ENCODE measurements at regions not wholly inside any gene's neighbourhood (a gene's known extent, or its start where the extent isn't known, plus 50 kb on each side); places are given as distances from the start of the nearest gene placed in this dataset.

- DNase-seq: no peak
Measured at GRCh38 chr15:31842532-31843195, 187.7 kb upstream of the CHRNA7 start.

GRCh38 chr15:31843426-31844055, 186.8 kb upstream of the CHRNA7 start:
- no peak for DNase-seq

GRCh38 chr15:31845791-31846190, 184.5 kb upstream of the CHRNA7 start:
- DNase-seq: no peak

GRCh38 chr15:31847961-31848360, 182.4 kb upstream of the CHRNA7 start:
- no peak for DNase-seq

- DNase-seq: no peak
Measured at GRCh38 chr15:31848621-31849020, 181.7 kb upstream of the CHRNA7 start.

GRCh38 chr15:31852933-31853799, 177.1 kb upstream of the CHRNA7 start:
- no peak for DNase-seq

GRCh38 chr15:31856581-31856980, 173.7 kb upstream of the CHRNA7 start:
- DNase-seq: no peak

GRCh38 chr15:31857194-31857593, 173.1 kb upstream of the CHRNA7 start:
- no peak for DNase-seq

- no peak for DNase-seq
Measured at GRCh38 chr15:31858026-31858425, 172.3 kb upstream of the CHRNA7 start.

GRCh38 chr15:31866248-31866647, 164.1 kb upstream of the CHRNA7 start:
- DNase-seq: no peak

- DNase-seq: no peak
Measured at GRCh38 chr15:31867536-31868442, 162.5 kb upstream of the CHRNA7 start.

- no peak for DNase-seq
Measured at GRCh38 chr15:31869686-31870307, 160.5 kb upstream of the CHRNA7 start.

- DNase-seq: peak; percentile 90
Measured at GRCh38 chr15:31870328-31871165, 159.8 kb upstream of the CHRNA7 start, which contains the start of gene OTUD7A. TSS of gene OTUD7A (minus strand) at chr15:31870673.

- peak; percentile 44 for DNase-seq
Measured at GRCh38 chr15:31871166-31871886, 159.0 kb upstream of the CHRNA7 start.

- no peak for DNase-seq
Measured at GRCh38 chr15:31871887-31872281, 158.4 kb upstream of the CHRNA7 start.

GRCh38 chr15:31887246-31887645, 143.1 kb upstream of the CHRNA7 start:
- peak; percentile 43 for DNase-seq

GRCh38 chr15:31892513-31892912, 137.8 kb upstream of the CHRNA7 start:
- DNase-seq: no peak

GRCh38 chr15:31893780-31894179, 136.5 kb upstream of the CHRNA7 start:
- DNase-seq: no peak

GRCh38 chr15:31897746-31898145, 132.6 kb upstream of the CHRNA7 start:
- DNase-seq: no peak

- no peak for DNase-seq
Measured at GRCh38 chr15:31901501-31901900, 128.8 kb upstream of the CHRNA7 start.

- DNase-seq: no peak
Measured at GRCh38 chr15:31905054-31905453, 125.3 kb upstream of the CHRNA7 start.

Data from NCI-H2171 (cell line).